COLO829 (cell line): ENCODE measurements at regions not wholly inside any gene's neighbourhood (a gene's known extent, or its start where the extent isn't known, plus 50 kb on each side); places are given as distances from the start of the nearest gene placed in this dataset.
"Not testable (repeated sequence)": the region's sequence is repeated elsewhere in the genome, so short reads cannot be mapped to it uniquely, and the experiment has no call there.

Experiments
- DNase-seq: peaks from one replicate; pipeline ENCODE4 v3.0.0; 2012; ENCODE audit warnings: low spot score

DNA sequence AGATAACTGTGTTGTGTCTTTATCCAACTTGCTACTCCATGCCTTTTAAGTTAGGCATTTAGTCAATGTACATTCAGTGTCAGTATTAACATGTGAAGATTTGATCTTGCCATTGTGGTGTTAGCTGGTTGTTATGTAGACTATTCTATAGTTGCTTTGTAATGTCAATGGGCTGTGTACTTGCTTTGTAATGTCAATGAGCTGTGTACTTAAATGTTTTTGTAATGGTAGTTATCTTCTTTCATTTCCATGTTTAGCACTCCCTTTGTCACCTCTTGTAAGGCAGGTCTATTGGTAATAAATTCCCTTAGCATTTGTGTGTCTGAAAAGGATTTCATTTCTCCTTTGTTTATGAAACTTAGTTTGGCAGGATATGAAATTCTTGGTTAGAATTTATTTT is 53.4 kb downstream of the MC4R start:
- no peak for DNase-seq

DNA sequence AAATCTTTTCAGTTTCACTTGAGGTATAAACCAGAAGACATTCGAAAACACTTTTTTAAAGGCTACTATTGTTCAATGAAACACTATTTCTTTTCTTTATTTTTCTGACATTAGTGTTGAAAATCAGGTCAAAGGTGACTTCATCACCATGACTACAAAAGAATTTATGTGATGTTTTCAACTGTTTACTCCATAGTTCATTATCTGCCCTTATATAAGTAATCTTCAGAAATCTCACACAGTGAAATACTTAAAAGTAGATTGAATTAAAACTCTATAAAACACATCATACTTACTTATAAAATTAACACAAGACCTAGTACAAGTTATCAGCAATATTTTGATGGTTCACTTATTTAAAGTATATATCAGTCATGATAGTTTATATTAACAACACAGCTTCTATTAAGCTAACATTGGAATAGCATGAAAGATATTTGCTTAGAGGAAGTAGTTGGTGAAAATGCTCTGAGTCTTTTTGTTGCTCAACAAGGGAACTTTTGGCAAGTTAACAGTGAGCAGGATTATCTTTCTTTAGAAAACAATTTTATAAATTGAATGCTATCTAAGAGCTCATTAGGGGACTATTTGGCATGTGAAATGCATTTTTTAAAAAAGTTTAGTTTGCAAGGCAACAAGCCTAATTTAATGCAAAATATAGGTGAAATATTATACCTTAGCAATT is 60.8 kb downstream of the MC4R start:
- no peak for DNase-seq

DNA sequence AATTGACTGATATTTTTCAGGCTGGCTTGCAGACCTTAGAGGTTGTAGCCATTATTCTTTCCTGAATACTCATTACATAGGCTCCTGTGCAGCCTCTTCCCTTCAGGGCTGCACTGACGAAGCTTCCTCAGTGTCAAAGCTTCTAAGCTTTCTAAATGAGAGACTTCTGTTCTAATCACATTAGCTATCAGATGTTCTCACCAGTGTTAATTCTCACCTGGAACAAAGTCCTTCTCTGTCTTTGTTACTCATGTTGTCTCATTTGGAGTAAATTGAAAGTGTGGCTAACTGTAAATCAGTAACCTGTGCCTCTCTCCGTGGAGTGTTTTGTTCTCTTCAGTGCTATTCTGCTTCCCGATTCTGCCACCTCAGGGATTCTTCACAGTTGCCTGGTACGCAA is 76.9 kb downstream of the MC4R start:
- DNase-seq: no peak

DNA sequence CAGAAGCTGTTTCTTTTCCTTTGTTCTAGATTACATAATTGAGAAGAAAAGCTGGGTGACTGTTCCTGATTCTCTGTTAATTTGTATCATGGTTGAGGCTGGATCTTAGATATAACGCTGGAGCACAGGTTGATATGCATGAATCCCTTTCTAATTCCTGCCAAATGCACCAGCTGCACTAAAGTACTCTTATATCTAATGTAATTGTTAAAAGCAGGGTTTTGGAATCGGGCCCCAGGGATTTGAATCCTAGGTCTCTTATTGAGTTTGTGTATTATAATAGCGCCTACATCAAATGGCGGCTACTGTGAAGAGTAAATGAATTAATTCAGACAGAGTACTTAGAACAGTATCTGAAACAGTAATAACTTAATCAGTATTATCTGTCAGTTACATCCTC is 80.4 kb downstream of the MC4R start:
- no peak for DNase-seq

DNA sequence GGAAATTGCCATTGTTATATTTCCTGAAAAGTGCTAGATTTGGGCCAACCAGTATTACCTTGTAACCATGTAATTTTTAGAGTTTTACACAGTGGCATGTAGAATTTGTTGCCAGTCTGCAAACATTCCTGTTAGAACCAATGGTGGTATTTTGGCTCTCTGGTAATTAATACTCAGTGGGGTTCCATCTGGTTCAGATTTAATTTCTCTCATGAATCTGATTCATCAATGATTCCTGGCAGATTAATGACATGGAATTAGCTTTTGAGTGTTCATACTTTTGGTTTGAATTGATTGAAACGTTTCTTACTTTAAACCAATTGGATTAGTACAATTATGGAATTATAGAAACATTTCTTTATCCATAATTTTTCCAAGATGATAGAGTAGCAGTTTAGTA is 93.2 kb downstream of the MC4R start:
- DNase-seq: no peak

DNA sequence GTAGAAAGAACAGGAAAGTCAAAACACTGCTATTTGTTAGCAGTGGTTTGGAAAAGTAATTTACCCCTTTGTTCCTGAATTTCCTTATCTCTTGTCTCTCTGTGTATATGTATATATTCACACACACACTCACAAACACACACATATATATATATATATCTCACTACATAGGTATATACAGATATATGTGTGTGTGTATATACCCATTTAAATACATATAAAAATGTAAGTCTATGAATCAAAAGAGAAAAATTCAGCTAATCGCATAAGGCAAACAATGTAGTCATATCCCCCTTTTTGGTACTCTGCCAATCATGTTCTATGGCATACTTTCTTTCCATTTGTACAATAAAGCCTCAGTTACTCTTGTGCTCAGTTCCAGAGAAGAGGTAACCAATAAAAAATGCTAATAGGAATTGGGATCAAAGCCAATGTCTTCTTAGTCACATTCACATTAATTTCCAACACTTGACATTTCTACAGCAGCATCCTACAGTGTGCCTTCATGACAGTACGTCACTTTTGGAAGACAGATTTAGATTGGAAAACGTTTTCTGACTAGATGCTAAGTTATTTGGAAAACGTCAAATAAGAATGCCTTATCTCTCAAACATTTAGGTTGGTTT is 94.6 kb downstream of the MC4R start:
- peak; percentile 40 for DNase-seq

DNA sequence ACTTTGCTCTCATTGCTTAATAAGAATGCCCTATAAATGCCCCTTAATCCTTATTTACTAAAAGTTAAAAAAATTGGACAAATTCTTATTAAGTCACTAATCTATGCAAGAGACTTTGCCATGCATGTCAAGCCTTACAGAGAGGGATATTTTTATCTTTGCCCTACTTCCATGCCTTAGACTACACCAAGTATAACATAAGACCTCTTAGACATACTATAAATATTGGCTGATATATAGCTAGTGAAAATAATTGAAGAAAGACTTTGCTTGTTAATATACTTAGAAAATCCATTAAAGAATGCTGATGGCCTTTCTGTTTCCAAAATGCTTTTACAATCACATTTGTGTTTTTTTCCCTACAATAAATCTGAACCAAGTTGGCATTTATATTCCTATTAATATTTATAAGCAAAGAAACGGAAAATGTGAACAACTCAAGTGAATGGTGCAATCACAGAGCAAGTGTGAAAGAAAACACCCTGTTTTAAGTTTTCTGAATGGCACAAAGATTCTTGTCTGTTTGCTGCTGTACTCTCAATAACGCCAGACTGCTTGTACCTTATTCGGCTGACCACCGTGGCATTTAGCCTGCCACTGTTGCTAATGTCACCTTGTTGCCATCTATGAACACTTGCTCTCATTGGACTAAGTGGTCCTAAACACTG is 105.0 kb downstream of the MC4R start:
- DNase-seq: no peak

DNA sequence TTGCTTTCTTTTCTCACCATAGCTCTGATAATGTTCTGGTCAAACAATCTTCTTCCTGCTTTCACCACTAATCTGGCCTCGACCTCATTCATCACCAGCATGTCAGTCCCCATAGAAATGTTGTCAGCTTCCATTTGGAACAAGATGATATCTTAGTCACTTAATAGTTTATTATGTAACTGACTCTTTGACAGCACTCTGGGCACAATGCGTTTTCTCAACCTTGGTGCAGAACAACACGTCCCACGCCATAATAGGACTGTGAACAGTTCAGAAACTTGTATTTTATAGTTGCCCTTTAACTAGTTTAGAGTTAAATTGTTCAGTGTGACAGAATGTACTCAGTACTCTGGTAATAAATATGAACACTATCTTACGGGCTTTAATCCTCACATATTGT is 106.0 kb downstream of the MC4R start:
- DNase-seq: no peak

DNA sequence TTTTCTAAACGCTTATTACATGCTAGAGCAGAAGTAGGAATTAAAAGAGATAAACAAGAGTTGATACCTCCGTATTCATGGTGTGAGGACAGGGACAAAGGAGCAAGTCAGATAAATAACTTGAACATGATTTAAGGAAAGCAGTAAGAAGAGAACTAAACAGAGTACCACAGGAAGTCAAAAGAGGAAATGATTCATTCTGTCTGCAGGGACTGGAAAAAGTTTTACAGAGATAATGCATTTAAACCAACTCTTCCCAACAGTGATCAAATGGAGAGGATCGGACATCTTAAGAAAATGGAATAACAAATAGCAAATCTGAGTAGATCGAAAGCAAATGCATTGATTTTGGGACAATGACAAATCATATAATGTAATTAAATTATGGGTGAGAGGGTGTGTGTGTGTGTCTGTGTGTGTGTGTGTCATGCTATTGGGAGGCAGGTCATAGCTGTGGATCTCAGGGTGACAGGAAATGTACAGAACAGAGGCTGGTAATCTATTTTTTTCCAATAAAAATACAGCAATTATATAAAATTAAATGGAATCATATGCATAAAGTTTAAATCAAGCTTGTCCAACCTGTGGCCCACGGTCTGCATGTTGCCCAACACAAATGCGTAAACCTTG is 113.4 kb downstream of the MC4R start:
- peak; percentile 45 for DNase-seq

DNA sequence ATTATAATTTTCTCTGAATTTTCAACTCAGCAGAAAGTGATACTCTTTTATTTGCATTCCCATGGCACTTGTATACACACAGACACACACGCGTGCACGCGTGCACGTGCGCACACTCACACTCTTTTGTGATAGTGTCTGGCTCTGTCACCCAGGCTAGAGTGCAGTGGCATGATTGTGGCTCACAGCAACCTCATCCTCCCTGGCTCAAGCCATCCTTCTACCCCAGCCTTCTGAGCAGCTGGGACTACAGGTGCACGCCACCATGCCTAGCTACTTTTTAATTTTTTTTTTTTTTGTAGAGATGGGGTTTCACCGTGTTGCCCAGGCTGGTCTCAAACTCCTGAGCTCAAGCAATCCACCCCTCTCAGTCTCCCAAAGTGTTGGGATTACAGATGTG is 123.2 kb downstream of the MC4R start:
- no peak for DNase-seq

DNA sequence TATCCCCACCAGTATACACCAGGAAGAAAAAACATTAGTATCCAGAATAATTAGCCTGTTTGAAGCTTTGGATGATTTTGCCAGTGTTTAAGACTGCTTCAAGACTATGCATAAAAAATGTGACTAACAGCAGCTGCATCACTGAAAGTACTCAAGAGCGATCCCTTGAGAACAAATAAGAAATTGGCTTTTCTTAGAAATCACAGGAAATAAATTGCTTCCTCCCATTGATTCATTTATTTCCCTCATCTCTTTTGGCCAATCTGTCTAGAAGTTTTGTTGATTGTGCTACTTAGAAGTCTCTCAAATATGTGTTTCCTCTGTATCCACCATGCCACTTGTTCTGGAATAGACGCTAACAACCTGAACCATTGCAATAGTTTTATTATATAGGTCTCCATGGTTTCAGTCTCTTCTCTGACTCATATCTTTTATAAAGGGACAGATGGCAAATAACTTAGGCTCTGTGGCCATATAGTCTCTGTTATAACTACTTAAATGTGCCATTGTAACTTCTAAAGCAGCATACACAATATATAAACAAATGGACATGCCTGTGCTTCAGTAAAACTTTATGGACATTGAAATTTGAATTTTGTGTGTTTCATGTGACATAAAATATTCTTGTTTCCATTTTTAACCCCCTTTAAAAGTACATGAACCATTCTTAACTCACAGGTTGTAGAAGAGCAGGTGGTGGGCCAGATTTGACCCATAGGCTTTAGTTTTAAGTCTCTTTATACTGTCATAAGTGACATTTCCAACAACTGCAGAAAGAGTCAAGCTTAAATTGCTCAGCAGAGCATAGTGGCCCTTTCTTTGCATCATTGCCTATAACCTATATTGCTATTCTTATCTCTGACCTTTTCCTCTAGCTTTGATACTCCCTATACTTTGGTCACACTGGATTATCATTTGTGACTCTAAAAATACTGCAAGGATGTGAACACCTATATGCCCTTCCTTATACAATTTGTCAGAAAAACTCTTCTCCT is 123.9 kb downstream of the MC4R start:
- DNase-seq: no peak

DNA sequence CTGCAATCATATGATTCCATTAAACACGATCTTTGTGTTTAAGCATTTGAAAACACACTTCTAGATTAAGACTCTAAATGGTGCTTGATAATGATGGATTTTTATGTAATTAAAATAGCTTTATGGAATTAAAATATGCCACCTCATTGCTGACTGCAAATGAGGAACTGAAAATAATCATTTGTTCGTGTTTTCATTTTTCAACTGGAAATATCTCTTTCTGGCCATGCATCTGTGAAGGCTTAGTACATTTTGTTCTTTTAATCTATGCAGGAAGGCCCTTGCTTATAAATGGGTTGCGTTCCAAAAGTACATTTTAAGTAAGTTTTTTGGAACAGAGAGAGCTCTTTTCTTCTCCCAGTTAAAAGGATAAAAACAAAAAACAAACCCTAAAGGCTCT is 125.5 kb downstream of the MC4R start:
- DNase-seq: no peak

DNA sequence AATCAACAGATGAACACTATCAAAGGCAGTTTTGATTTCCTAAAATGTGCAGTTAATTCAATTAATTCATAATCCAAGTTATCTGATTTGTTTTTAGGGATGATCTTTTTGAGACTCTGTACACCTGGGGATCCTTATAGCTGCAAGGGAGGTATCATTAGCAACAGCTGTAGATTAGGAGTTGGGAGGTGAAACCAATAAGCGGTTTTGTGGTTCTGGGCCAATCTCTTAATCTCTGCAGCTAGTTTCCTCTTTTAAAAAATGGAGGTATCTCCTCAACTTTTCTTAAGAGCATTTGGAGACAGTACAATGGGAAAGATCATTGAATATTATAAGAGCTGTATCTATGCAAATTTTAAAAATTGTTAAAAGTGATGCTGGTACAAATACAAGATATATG is 126.0 kb downstream of the MC4R start:
- DNase-seq: no peak

DNA sequence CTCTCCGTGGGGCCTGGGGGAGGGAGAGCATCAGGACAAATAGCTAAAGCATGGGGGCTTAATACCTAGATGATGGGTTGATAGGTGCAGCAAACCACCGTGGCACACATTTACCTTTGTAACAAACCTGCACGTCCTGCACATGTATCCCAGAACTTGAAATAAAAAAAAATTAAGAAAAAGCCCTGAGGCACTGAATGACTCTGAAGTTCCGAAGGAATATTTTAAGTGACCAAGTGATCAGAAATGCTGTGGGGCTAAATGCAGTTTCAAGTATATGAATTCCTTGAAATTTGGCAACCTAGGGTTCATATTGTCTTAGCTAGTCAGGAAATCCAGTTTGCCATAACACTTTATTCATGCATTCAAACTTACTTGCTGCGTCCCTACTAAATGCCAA is 127.5 kb downstream of the MC4R start:
- no peak for DNase-seq

DNA sequence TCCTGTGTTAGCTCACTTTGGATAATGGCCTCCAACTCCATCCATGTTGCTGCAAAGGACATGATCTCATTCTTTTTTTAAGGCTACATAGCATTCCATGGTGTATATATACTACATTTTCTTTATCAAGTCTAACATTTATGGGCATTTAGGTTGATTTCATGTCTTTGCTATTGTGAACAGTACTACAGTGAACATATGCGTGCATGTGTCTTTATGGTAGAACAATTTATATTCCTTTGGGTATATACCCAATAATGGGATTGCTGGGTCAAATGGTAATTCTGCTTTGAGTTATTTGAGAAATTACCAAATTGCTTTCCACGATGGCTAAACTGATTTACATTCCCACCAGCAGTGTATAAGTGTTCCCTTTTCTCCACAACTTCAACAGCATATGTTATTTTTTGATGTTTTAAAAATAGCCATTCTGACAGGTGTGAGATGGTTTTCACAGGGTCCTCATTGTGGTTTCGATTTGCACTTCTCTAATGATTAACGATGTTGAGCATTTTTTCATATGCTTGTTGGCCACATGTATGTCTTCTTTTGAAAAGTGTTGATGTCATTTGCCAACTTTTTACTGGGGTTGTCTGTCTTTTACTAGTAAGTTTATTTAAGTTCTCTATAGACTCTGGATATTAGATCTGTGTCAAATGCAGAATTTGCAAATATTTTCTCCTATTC is 133.4 kb downstream of the MC4R start:
- DNase-seq: not testable (repeated sequence)

DNA sequence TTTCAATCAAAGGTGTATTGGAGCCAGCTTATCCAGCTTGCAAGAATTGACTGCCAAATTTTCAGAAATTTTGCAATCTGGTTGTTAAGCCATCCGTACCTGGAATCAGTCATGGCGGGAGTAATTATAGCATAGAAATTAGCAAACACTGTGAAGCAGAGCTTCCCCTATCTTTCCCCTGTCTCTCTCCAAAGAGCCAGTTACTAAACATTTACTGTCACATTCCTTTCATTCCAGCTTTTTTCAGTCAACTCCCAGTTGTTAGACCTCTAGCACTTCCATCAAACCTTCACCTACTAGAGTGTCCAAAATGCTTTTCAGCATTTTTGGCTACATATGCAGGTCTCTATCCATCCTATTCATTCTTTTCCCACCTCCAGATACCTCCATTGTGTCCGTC is 137.4 kb downstream of the MC4R start:
- DNase-seq: no peak

DNA sequence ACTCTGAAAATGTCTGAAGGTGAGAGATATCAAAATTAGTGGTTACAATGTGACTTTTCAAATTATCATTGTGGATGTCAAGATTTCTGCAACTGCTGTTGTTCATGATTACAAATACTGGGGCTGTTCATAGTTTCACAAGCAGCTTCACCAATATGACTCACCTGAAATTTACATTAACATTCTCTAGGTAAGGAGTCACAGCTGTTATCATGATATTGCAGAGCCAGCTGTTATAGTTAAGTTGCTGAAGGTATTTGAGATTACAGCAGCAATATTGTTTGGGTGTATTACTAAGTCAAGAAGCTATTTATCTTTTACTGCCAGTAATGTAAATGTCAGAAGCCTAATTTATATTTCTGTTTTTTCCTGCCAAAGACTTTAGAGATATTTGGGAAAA is 140.0 kb downstream of the MC4R start:
- no peak for DNase-seq

DNA sequence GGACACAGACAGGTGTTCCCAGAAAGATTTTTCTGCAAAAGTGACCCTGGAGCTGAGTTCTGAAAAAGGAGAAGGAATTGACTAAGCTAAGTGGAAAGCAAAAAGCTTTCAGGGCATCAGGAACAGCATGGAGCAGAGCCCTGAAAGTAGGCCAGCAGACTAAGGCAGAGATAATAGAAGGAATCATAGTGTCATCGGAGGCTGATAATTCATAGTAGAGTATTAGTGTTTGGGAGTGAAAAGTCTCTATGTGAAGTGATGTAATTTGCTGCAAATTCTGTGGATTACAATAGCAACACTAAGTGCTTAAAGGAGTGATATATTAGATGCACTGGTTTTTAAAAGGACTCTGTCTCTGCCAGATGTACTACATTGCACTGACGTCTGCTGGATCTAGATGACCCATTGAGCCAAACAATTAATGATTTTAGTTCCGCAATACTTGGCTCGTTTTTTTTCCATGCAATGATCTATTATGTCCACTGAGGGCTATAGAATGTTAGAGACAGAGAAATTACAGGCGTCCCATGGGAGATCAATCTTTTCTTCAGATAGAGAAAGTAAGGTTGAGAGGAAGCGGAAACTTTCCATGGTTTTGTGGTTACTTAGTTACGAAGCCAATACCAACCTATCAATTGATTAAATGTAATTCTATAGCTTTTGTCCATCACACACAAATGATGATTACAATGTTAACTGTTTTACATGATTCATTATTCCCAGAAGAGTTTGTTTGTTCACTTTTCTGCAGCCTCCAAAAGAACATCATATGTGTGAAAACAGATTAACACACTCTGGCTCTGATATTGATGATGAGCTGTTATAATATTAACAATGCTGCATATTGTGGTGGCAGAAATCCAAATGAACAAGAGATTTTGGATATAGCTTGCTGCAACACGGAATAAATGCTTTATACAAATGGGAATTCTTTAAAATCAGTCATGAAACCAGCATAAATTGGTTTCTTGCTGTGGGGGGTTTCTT is 143.7 kb downstream of the MC4R start:
- no peak for DNase-seq

DNA sequence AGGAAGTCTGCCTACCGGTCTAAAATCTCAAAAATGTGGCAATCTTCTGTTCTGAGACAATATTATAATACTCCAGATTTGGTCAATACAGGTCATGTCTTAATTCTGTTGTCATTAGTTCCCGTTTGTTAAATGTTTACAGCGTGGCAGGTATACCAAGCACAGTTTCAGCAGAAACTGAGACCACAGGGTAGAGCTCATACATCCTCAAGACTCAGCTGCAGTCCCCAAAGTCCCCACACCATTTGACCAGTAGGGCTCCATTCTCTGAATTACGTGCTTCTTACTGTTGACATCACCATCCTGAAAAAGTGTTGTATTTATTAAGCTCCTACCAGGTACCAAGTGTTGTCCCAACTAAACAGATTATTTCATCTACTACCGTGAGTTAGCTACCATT is 157.1 kb downstream of the MC4R start:
- no peak for DNase-seq

DNA sequence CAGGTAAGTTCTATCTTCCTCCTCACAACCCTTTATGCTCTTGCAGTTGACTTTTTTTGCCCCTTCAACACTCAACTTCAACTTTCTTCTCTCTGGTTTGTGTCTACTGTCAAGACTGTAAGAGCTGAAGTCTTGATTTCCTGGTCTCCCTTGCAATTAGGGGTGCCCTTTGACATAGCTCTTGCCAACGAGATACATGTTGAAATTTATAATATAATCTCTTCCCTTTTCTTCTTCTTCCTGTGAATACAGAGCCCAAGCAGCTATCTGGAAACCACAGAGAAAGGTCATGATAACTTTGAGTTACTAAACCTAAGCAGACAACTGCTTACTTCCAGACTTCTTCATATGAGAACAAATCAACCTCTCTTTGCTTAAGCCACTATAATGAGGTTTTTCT is 163.5 kb downstream of the MC4R start:
- DNase-seq: no peak
